ENCODE measurements at regions not wholly inside any gene's neighbourhood (a gene's known extent, or its start where the extent isn't known, plus 50 kb on each side); places are given as distances from the start of the nearest gene placed in this dataset.

DNA sequence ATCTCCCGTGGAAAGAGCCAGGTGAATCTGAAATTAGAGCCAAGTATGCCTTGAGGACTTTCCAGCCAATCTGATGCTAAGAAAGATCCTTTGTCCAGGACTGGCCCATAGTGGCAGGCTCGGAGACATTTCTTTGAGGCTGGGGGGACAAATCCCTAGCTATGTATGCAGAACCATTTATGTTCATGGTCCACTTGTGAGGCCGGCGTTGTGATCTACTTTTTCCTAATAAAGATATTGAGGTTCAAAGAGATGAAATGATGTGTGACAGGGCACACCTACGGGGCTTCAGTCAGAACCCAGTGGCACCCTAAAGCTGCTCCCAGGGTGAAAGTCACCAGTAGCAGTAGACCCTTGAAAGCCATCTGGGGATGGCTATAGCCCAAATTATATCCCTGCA lies 120.3 kb upstream of the MAFB start:
- no peak for DNase-seq

- no peak for DNase-seq
These were observed 121.4 kb upstream of the MAFB start for GRCh38 chr20:40810332-40811000.

DNA sequence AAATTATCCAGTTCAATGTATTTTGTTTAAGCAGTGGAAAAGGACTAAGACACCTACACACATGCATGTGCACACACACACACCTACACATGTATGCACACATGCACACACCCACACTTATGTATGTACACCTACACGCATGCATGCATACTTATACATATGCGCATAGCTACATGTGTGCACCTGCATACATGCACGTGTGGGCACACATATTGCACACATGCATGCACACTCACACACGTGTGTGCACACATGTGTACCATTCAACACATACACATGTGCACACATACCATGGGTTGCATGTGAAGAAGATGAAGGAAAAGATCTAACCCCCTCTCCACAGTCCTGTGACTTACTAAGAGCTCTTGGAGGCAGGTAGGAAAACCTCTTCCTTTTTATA lies 122.0 kb upstream of the MAFB start:
- DNase-seq, result no peak

DNA sequence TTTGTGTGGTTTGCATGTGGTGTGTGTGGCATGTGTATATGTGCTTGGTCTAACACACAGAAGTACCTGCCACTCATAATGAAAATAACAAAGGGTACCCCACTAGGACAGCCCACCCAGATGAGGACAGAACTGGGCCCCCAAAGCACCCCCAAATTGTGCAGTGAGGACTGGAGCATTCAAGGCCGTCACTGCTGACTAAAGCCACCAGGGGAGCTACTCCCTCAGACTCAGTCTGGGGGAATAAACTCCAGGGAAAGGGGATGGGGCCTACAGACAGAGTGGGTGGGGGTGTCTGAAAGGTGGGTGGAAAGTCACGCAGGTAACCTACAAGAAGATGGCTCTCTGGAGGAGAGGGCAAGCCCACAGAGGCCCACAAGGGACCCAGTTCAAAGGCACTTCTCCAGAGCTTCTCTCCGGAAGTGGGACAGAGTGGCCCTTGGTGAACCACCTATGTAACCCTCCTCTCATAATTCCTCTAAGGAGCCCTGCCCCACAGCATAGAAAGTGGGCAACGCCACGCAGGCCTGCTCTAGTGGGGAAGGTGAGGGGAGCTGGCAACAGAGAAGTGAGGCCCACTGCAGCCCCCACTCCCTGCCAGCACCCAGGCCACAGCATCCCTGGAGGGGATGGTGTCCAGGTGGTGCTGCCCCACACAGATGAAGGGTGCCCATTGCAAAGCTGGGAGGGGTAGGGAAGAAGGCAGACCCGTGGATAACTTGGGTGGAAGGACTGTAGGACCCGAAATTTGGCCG lies 122.8 kb upstream of the MAFB start:
- DNase-seq, result no peak

DNA sequence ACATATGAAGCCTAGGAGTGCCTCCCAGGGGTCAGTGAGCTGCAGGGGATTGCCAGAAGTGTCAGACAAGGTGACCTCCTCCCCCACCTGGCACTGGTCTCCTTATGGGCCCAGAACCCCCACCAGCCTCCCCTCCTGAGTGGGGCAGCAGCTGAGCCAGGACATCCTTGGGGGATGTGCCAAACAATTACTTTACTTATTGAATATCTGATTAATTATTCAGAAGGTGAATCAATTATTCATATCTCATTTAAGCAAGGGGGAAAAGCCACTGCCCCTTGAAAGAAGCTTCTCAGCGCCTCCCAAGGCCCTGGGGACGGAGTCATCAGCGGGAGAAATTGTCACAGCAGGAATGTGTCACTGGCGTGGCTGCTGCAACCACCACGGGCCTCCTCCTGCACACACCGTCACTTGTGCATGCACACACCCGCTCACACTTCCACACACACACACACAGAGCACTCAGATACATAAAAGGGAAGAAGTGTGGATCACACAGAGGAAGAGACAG lies 123.4 kb upstream of the MAFB start:
- DNase-seq, result no peak

DNA sequence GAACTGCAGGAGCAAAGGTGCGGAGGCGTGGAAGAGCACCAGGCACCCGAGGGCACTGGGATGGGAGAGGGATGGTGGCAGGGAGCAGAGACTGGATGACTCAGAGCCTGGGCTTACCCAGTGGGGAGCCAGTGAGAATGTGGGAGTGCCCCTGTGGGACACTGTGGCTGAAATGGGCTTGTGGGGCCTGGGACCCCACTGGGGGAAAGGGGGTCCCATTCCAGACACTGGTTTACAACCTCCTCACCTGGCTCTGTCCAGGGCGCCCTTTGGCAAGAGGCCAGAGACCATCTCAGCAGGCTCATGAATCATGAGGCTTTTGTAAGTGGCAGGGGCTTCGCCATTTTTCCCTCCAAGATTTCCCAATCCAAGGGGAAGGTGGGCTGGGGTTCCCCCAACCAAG lies 124.0 kb upstream of the MAFB start:
- no peak for DNase-seq

- DNase-seq, result no peak
These were observed 124.9 kb upstream of the MAFB start for GRCh38 chr20:40813708-40814630.

GRCh38 chr20:40814631-40814960 lies 125.6 kb upstream of the MAFB start:
- DNase-seq, result no peak

DNA sequence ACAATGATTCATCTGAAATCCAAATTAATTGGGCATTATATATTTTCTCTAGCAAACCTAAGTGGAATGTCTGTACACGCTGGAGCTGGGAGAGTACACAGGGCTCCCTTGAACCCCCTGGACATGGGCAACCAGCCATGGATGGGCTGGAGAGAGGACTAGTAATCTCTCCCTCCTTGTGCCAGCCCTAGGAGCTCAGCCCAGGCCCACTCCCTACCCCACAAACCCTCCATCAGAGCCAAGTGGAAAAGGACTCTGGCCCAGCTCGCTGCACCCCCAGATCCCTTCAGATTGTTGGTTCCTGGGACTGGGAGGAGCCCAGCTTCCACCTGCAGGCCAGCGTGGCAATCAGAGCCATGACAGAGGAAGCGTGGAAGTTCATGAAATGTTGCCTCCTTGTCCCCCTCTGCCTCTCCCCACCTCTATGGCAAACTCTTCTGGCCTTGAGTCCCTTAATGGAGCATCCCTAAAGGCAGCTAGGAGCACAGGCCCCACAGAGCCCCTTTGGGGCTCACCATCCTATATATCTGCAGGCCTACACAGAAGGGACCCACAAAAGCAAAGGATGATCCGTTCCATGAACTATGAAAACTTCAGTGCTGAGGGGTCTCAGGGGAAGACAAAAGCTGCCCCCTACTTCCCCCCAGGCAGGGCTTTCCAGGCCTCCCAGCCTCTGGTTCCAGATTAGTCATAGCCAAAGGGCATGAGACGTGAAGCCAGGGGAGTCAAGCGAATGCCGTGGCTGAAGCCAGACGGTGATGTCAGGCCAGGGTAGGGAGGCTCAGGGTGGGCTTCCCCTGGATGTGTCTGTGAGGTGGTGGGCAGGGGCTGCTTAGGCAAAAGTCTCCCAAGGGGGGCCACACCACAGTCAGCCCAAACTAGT lies 126.4 kb upstream of the MAFB start:
- no peak for DNase-seq

- no peak for DNase-seq
These were observed 127.0 kb upstream of the MAFB start for GRCh38 chr20:40816039-40816352.

DNA sequence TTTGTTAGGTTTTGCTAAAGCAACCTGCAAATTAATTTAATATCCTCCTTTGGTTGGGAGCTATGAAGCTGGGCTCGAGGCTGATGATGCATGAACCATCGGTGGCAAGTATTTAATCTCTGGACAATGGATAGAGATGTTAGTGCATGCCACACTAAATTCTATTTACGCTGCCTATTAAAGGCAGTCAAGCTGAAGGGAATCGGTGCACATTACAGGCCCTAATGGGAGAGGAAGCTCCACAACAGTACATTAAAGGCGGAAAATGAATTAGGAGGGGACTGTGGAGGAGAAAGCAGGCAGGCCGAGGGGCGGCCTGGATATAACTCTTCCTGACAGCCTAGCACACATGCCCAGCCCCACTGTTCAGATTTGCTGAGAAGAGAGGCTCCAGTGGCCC lies 132.4 kb upstream of the MAFB start:
- no peak for DNase-seq

- no peak for DNase-seq
These were observed 137.7 kb upstream of the MAFB start for GRCh38 chr20:40826699-40827098.

GRCh38 chr20:40835321-40835720 lies 146.3 kb upstream of the MAFB start:
- no peak for DNase-seq

- no peak for DNase-seq
These were observed 149.5 kb upstream of the MAFB start for GRCh38 chr20:40838509-40838908.

- no peak for DNase-seq
These were observed 154.2 kb upstream of the MAFB start for GRCh38 chr20:40843251-40843650.

DNA sequence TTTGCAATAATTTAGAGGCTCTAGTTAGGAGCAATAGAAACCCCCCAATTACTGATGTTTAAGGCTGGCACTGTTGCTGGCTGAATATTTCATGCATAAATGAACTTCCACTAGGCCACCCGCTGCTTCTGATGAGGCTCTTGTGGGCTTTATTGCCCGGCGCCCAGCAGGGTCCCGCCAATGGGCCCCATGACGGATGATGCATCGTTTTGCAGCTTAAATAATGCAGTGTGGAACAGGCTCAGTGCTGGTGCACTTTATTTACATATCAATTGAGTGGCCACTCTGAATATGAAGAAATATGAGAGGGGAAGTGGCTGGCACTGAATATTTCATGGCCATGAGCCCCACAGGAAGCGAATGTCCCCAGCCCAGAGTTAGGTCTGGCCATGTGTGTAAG lies 155.3 kb upstream of the MAFB start:
- no peak for DNase-seq

- no peak for DNase-seq
These were observed 159.1 kb upstream of the MAFB start for GRCh38 chr20:40848096-40848495.

GRCh38 chr20:40848526-40848925 lies 159.5 kb upstream of the MAFB start:
- DNase-seq, result no peak

- no peak for DNase-seq
These were observed 160.4 kb upstream of the MAFB start for GRCh38 chr20:40849456-40849855.

DNA sequence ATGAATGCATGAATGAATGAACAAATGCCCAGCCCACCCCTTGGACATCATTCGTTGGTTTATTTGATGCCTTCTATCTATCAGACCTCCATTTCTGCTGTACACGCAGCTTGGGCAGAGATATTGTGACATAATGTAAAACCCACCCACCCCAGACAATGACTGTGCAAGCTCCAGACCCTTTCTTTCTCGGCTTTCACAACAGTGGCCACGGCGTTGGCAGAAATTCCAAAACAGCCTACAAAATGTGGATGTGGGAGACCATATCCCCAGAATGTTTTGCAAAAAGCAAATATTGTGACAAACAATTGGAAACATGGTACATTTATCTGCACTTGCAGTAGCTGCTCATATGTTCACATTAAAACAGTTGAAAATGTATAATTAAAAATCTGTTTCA lies 162.0 kb upstream of the MAFB start:
- no peak for DNase-seq

DNA sequence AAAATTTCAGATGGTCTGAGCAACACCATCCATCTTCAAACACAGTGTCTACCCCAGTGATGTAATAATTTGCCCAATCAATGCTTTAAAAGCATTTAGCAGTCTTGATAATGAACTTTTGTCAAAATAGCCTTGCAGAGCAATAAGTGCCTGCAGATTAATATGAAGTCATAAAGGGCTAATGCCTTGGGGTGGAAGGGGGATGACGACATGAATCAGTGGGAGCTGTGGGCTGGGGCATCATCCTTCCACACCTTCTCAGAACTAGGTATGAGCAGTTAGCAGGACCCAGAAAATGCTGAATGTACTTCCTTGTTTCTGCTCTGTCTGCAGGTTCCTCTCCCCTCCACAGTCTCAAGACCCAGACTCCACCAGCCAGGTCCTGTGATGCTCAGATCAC lies 166.2 kb upstream of the MAFB start:
- no peak for DNase-seq

DNA sequence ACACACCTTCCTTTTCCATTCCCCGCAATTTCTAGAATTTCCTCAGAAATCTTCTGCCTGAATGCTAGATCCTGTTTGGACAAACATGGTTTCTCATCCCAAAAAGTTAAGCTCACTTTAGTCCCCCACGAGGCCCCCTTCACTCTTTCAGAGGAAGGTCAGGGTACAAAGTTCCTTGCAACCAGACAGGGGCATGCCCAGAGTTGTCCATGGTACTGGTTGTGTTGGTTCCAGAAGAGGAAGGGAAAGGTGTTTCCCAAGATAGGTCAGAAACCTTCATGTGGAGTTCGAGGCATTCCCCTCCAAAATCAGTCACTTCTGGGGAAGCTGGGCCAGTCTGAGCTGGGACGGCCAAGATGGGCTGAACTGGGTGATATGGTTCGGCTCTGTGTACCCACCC lies 167.6 kb upstream of the MAFB start:
- DNase-seq, result no peak

DNA sequence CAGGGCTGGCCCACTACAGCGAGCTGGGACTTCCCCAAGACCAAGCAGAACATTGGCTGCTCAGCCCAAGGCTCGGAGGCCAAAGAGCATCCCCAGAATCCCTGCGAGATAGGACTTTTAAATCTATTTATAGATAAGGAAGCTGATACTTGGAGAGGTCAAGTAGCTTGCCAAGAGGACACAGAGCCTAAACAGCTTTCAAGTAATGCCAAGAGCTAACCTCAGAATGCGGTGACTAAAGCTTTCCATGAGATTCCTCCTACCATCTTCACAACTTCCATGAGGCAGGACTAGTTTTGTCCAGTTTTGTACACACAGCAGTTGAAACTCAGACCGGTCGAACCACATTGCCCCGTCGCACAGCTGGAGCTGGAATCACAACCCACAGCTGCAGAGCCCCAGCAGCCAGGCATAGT lies 168.1 kb upstream of the TOP1 start:
- DNase-seq, result no peak
